ENCODE measurements at regions not wholly inside any gene's neighbourhood (a gene's known extent, or its start where the extent isn't known, plus 50 kb on each side); places are given as distances from the start of the nearest gene placed in this dataset.

- H3K79me2 ChIP-seq (ENCODE audit: insufficient read depth, low read depth), result no peaks in the 10 kb centered on the region
- no peaks in the 10 kb centered on the region for H3K4me1 ChIP-seq (ENCODE audit: low read depth, poor library complexity, severe bottlenecking)
- H2AFZ ChIP-seq (ENCODE audit: low read depth), result no peak overlapping the region
- H3K27me3 ChIP-seq (ENCODE audit: insufficient read depth, low read depth), result no peaks in the 10 kb centered on the region
- TF ChIP-seq CTCF (conservative IDR thresholded peaks at IDR 0.05; ENCODE audit: low read depth, low read length), result no peak
- no peaks in the 10 kb centered on the region for H3K36me3 ChIP-seq (ENCODE audit: insufficient read depth)
- H3K4me3 ChIP-seq (IDR thresholded peaks at IDR 0.05; ENCODE audit: insufficient read depth, low read depth, low read length), result no peak overlapping the region
- no peak overlapping the region for H3K27ac ChIP-seq
- H3K4me2 ChIP-seq, result no peak overlapping the region
- H4K20me1 ChIP-seq (ENCODE audit: insufficient read depth), result no peaks in the 10 kb centered on the region
- H3K9ac ChIP-seq, result no peak overlapping the region
These were observed 736.3 kb upstream of the KLHL1 start for GRCh38 chr13:70844391-70845108.

- H3K36me3 ChIP-seq (ENCODE audit: insufficient read depth), result no peaks in the 10 kb centered on the region
- no peaks in the 10 kb centered on the region for H3K79me2 ChIP-seq (ENCODE audit: insufficient read depth, low read depth)
- H2AFZ ChIP-seq (ENCODE audit: low read depth), result no peak overlapping the region
These were observed 733.9 kb upstream of the KLHL1 start for GRCh38 chr13:70842062-70842644.

GRCh38 chr13:70841240-70842061 is 733.2 kb upstream of the KLHL1 start:
- Histone ChIP-seq H3K27ac (no peak overlapping the region), H3K9ac (no peak overlapping the region), H4K20me1 (ENCODE audit: insufficient read depth) (no peaks in the 10 kb centered on the region), H3K4me3 (IDR thresholded peaks at IDR 0.05; ENCODE audit: insufficient read depth, low read depth, low read length) (no peak overlapping the region), H3K79me2 (ENCODE audit: insufficient read depth, low read depth) (no peaks in the 10 kb centered on the region), H2AFZ (ENCODE audit: low read depth) (no peak overlapping the region), H3K36me3 (ENCODE audit: insufficient read depth) (no peaks in the 10 kb centered on the region), H3K4me2 (no peak overlapping the region), H3K4me1 (ENCODE audit: low read depth, poor library complexity, severe bottlenecking) (no peaks in the 10 kb centered on the region), H3K27me3 (ENCODE audit: insufficient read depth, low read depth) (no peaks in the 10 kb centered on the region)
- no peak for TF ChIP-seq CTCF (conservative IDR thresholded peaks at IDR 0.05; ENCODE audit: low read depth, low read length)

More at GRCh38 chr13:70842062-70842644, 733.9 kb upstream of the KLHL1 start:
- Histone ChIP-seq H3K4me1 (ENCODE audit: low read depth, poor library complexity, severe bottlenecking) (no peaks in the 10 kb centered on the region), H3K4me2 (no peak overlapping the region), H4K20me1 (ENCODE audit: insufficient read depth) (no peaks in the 10 kb centered on the region), H3K27ac (no peak overlapping the region), H3K4me3 (IDR thresholded peaks at IDR 0.05; ENCODE audit: insufficient read depth, low read depth, low read length) (no peak overlapping the region), H3K27me3 (ENCODE audit: insufficient read depth, low read depth) (no peaks in the 10 kb centered on the region), H3K9ac (no peak overlapping the region)
- no peak for TF ChIP-seq CTCF (conservative IDR thresholded peaks at IDR 0.05; ENCODE audit: low read depth, low read length)

- Histone ChIP-seq H3K4me1 (ENCODE audit: low read depth, poor library complexity, severe bottlenecking) (peaks cover 10% of the 10 kb centered on the region), H3K27me3 (ENCODE audit: insufficient read depth, low read depth) (no peaks in the 10 kb centered on the region), H3K4me3 (IDR thresholded peaks at IDR 0.05; ENCODE audit: insufficient read depth, low read depth, low read length) (no peak overlapping the region), H3K36me3 (ENCODE audit: insufficient read depth) (no peaks in the 10 kb centered on the region), H3K9ac (no peak overlapping the region), H3K4me2 (no peak overlapping the region), H4K20me1 (ENCODE audit: insufficient read depth) (no peaks in the 10 kb centered on the region), H3K79me2 (ENCODE audit: insufficient read depth, low read depth) (no peaks in the 10 kb centered on the region), H2AFZ (ENCODE audit: low read depth) (no peak overlapping the region), H3K27ac (no peak overlapping the region)
- no peak for TF ChIP-seq CTCF (conservative IDR thresholded peaks at IDR 0.05; ENCODE audit: low read depth, low read length)
These were observed 727.1 kb upstream of the KLHL1 start for GRCh38 chr13:70835371-70835770.
